Amygdala (tissue), 56 donors: ENCODE measurements at regions not wholly inside any gene's neighbourhood (a gene's known extent, or its start where the extent isn't known, plus 50 kb on each side); places are given as distances from the start of the nearest gene placed in this dataset.
"Not testable (repeated sequence)": the region's sequence is repeated elsewhere in the genome, so short reads cannot be mapped to it uniquely, and the experiment has no call there.

Experiments
- DNase-seq, 56 donors: peaks; one replicate each; lab custom pipeline; 2025; lab: John Stamatoyannopoulos, UW

DNA sequence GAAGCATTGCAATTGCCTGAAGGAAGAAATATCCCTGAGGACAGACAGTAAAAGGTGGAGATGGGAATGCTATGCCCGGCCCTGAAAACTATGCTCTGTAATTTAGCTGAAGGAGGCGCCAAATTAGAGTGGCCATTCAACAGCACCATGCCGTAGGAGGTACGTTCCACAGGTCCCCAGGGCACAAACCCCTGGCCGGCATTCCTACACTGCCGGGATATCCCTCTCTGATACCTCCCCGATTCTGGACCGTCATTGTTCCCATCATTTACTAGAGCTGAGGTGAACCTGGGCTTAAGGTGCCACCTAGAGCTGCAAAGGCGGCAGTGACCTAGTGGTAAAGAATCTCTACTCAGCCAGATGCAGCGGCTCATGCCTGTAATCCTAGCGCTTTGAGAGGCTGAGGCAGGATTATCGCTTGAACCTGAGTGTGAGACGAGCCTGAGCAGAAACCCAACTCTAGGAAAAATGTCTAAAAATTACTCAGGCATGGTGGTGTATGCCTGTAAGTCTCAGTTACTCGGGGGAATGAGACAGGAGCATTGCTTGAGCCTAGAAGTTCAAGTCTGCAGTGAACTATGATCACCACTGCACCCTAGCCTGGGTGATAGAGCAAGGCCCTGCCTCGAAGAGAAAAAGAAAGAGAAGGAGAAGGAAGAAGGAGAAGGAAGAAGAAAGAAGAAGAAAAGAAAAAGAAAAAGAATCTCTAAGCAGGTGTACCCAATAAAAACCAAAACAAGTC is 53.0 kb upstream of the TNKS2 start:
- DNase-seq: no peak

DNA sequence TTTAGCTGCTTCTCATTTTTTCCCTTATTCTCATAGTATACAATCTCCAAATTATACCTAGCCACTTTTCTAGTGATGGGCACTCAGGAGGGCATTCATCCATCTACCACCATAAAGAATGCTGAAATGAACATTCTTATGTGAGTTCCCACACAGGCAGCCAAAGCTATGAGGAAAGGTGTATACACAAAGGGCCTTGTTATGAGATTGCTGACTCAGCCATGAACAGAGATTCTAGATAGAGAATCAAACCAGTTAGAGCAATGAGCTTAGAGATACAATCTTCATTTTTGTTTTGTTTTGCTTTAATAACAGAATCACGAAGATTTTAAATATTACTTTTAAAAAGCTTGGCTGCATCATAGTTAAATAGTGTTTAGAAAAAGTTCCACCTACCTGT is 54.8 kb upstream of the TNKS2 start:
- no peak for DNase-seq

DNA sequence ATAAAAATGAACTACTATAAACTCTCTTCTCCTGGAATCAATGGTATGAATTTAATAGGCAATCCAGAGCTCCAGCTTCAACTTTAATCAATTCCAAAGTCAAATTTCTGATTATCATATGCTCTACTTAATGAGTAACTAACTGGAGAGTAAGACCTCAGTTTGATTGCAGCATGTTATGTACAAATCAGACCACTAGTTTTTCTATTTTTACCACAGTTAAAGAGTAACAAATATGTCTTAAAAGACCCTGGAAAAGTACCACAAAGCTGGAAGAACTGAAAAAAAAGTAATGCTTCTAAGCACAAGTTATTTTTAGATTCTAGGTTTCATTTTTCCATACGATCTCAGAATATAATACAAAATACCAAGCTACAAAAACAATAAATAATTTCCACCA is 56.0 kb upstream of the TNKS2 start:
- DNase-seq: no peak

DNA sequence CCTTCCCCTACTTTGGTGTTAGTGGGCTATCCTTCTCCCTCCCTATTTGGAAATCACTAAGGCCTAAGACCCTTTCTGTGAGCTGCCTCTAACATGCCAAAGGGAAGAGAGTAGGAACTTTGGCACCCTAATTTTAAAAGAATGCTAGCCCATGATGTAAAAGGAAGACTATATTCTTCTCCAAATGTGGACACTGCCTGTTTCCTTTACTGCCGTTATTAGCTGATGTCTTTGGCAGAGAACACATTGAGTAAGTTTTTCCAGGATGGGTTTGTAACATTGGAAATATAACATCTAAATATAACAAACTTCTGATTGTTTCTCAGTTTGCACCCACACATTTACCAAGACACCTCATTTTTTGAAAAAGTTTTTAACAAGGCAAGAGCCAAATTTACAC is 56.9 kb upstream of the TNKS2 start:
- no peak for DNase-seq

DNA sequence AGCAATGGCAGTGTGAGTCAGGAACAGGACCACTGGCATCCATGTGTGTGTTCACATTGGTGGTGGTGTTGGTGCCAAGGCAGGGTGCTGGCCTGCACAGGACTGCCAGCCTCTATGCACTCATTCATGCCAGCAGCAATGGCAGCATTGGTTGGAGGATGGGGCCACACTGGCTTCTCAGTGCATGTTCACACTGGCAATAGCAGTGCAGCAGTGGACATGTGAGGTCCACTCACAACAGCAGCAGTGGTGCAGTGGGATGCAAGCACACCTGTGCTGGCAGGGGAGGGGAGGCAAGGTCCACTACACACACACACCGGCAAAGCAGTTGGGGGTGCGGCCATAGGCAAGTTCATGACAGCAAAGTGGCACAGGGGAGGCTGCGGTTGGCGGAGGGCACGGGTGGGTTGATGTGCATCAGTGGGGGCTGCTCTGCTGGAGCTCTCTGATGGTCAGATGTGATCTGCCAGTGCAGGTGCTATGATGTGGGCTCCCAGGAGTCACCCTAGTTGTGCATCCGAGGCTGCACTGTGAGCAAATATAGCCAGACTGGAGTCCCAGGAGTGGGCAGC is 57.8 kb upstream of the TNKS2 start:
- no peak for DNase-seq

DNA sequence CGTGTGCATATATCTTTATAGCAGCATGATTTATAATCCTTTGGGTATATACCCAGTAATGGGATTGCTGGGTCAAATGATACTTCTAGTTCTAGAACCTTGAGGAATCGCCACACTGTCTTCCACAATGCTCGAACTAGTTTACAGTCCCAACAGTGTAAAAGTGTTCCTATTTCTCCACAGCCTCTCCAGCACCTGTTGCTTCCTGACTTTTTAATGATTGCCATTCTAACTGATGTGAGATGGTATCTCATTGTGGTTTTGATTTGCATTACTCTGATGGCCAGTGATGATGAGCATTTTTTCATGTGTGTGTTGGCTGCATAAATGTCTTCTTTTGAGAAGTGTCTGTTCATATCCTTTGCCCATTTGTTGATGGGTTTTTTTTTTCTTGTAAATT is 66.0 kb upstream of the TNKS2 start:
- DNase-seq: not testable (repeated sequence)

DNA sequence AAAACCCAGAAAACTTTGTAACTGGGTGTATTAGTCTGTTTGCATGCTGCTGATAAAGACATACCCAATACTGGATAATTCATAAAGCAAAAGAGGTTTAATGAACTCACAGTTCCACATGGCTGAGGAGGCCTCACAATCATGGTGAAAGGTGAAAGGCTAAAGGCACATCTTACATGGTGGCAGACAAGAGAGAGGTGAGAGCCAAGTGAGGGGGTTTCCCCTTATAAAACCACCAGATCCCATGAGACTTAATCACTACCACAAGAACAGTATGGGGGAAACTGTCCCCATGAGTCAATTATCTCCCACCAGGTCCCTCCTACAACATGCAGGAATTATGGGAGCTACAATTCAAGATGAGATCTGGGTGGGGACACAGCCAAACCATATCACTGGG is 68.9 kb upstream of the TNKS2 start:
- DNase-seq: not testable (repeated sequence)

DNA sequence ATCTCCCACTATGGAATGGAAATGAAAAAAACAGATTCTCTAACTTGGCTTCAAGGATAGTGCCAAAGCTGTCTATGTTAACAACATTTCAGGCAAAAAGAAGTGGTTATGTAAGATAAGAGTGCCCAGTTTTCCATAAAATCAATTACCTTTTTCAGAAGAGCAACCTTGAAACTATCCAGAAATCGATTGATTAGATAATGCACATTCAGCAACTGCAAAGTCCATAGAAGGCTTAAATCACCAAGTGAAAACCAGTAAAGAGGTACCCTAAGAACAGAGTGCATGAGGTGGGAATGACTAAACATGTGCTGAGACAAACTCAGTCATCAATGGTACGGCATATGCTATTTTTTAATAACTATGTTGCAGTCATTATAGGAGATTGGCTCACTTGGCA is 71.9 kb upstream of the TNKS2 start:
- DNase-seq: no peak

DNA sequence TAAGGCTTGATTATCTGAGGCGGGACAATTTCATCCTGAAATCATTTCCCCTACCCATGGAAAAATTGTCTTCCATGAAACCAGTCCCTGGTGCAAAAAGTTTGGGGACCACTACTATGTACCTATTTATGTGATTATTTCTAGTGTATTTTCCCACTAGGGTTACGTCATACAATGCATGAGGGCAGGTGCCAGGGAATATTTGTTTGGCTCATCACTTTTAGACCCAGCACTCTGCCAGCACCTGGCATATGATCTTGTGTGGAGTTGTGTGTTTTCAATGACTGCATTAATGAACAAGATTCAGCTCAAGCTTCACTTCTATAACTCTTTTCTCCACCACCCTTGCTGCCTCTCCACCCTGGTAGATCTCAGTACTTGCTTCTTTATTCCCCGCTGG is 73.3 kb upstream of the TNKS2 start:
- DNase-seq: no peak

DNA sequence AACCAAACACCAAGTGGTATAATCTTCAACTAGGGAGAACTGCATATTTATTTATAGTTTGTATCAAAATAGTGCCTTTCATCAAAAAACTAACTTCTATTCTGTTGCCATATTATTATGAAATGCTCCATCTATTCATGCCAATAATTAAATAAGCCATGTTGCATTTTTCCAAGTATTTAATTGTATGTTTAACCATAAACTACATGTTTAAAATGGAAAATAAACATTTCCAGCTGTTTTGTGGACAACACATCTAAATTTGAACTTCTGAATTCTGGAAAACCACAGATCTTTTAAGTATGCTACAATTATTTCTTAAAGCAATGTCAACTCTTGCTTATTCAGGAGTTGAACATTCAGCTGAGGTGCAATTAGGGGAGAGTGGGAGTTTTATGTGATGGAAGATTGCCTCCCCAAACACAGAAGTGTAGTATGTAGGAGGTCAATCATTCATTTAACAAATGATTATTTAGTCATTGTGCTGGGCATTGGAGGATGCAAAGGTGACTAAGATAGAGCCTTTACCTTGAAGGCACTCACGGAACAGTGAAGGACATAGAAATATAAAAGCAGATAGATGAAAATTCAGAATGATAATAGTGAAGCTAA is 80.7 kb upstream of the PPP1R3C start:
- no peak for DNase-seq

DNA sequence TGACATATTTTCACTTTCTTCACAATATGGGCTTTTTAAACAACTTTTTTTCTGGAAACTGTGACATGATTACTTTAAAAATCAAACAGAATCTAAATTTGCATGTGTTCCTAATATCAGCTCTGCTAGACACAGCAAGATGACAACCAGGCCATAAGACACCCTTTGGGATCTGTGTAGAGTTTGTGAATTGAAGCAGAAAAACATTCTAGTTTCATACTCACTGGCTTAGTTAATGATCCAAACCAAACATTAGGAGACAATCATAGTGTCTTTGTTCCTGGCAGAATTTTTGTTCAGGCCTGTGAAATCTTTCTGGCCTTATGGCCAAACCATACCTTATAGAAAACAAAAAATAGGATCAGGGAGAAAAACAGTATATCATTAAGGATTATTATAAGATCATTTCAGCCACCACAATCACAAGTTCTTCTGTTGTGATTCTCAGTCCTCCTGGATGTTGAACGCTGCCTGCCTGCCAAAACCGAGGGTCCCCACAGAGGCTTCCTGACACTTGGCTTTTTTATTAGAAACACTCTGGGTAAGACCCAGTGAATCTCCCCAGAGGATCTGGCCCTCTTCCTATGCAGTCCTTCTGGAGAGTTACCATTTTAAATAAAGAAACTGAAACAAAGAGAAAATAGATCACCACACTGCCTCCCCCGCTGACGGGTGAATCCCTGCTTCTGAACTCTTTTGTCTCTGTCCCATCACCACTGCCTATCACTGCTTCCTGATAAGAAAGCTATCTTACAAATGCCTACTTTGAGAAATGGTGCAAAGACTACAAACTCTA is 79.2 kb upstream of the PPP1R3C start:
- DNase-seq: no peak

DNA sequence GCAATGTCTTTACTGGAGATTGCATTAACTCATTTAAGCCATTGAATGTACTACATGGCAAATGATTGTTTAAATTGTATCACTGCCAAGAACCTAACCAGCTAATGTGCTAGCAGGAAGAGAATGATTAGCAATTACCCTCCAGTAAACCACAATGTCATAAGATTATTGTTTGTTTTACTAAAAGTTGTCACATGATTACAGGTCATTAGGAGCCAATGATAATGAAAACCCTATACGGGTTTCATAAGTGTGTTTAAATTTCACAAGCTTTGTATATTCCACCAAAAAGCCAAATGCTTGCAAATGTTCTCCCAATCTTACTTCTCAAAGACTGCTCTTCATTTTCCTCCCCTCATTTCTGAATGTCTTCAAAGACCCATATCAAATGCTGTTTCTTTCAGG is 76.5 kb upstream of the PPP1R3C start:
- no peak for DNase-seq

DNA sequence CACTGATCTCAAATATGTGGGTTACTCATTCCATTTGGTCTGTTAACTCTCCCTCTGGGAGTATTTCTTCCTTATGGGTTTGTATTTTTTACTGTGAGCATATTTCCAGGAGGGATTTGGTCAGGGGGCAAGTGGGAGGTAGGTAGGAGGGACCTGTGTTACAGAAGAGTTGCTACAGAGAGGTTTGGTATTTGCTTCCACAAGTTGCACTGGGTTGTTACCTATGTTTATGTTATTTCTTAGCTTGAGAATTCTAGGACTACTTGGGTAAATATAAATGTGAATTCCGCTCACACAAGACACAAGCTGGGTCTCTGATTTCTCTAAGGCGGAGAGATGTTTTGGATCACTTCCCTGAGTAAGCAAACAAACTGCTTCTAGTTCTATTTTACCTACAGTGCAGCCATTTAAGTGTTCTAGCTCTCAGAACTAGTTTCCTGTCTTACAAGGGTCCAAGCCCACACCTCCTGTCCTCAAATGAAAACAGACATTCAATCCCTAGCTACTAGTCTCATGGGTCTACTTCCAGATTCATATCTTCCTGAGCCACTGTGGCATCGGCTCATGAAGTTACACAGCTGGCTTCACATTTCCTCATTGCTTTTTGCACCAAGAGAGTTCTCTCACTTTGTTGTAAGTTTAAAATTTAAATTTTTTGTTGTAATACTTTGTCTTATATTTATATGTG is 75.4 kb upstream of the PPP1R3C start:
- DNase-seq: no peak

DNA sequence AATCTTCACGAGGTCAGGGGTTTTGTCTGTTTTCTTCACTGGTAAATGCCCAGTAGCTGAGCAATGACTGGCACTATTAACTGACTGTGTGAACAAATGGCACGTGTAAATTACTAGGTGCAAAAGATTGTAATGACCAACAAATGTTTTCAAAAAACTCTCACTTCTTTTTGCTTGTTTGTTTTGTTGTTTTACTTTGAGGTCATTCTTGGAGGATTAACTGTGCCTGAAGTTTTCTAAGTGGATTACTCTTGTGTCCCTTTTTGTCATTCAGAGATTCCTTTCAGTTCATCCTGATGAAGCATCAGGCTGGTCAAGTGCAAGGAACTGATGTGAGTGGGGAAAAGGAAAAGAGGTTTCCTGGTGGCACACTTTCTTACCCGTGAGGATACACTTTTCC is 74.4 kb upstream of the PPP1R3C start:
- no peak for DNase-seq

DNA sequence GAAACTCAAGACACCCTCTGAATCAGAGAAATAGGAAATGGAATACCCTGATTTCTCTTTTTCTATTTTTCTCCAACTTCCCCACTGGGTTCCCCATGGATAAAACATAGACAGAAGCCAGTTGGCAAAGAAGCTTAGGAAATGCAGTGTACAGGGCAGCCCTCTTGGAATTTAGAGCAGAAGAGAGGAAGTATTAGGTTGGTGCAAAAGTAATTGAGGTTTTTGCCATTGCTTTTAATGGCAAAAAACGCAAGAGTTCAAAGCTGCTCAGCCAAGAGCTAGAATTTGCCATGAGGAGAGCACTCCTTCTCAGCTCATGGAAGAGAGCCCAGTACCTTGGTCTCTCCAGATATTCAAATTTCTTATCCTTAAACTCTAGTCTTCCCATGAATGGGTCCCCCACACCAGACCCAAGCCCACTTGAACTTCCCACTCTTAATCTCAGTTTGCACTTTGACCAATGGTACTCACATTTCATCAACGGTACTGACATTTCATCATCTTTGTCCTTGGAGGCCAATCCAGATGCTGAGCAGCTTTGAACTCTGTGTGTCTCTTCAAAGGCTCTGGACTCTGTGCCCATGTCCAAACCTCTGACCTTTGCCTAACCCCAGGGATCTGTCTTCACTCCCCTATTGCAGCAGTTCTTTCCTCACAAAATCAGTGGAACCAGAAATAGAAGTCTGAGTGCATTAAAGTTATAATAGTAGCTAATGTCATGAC is 73.2 kb upstream of the PPP1R3C start:
- DNase-seq: no peak

DNA sequence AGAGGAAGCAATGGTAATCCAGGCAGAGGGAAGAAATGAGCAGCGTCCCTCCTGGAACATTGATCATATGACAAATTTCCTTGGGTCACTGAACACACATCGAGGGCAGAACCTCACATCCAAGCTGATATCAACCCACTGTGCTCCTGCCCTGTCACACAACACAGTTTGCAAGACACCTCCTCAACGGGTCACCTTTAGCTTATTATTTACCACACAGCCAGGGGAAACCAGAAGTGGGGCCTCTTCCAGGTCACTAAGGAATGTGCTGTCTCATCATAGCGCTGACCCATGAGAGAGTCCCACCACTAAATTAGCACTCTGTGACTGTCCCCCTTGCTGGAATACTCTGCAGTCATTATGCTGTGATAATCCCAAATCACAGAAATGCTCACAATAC is 69.7 kb upstream of the PPP1R3C start:
- no peak for DNase-seq

DNA sequence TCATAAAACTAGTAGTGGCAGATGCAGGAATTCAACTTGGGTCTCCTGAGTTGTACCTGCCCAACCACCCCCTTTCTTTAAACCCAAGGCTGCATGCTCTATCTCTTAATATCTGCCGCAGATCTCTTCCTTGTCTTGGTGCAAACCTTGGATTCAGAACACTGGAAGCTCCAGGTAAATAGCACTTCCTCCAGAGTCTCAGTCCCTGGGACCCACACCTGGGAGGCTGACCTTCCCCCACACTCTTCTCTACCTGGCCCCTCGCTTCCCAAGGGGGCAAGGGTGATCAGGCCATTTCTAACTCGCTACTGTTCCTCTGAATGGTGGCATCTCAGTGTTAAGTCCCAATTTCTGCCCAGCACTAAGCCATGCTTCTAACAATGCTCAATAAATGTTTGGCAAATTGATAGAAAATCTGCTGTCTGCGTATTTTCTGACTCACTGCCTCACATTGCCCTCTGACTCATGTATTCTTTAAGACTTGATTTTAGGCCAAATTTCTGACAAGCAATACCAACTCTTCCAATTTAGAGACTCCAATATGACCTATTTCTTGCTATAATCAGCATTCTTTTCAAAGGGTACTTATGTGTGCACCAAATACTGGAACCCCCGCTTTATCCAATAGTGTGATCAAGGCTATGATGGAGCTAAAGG is 68.0 kb upstream of the PPP1R3C start:
- no peak for DNase-seq

DNA sequence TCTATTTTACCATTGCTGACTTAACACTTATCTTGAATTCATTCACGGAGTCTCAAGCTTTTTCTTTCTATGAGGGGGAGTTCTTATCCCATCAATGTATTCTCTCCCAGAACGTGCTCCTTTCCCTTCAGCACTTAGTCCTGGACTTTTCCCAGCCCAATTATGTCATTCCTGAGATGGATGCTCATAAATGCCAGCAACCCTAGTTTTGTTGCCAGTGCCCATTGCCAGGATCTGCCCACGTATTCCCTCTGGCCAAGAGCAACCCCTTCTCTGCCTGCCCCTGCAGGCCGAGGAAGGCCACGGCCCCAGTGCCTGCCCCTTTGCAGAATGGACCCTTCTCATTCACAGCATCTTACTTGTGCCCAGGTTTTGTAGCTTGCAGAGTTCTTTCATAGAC is 67.4 kb upstream of the PPP1R3C start:
- DNase-seq: no peak

DNA sequence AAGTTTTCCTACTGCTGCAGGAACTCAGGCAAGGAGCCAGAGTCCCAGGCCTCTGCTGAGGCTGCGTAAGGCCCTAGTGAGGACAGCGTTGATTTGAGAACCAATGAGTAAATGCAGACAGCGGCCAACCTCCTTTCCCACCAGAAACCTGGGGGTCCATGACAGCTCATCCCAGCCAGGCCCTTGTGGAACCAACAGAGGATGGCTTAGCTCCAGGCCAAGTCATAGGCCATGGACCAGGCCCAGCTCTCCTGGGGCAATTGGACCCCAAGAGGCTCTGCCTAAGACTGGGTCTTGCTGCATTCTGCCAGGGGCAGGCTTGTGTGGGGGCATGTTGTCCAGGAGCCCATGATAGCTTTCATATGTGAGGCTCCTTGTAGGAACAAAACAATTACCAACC is 65.4 kb upstream of the PPP1R3C start:
- no peak for DNase-seq
